OCI-LY3 (cell line): ENCODE measurements at regions not wholly inside any gene's neighbourhood (a gene's known extent, or its start where the extent isn't known, plus 50 kb on each side); places are given as distances from the start of the nearest gene placed in this dataset.

Experiments used
- EZH2phosphoT487 ChIP-seq: fragments of 200-600 bp; shearing (Covaris generic); IDR thresholded peaks from 2 replicates; pipeline ENCODE4 v1.6.1; 2018; ENCODE audit warnings: antibody characterized with exemption, mixed run types, low read depth
- TF ChIP-seq, protein P1 (sequence below): fragments of 200-600, 300-600 bp; sonication (generic); IDR thresholded peaks from 2 replicates; pipeline ENCODE4 v1.5.1; 2014; ENCODE audit warnings: antibody characterized with exemption, low read length, low read depth

DNA sequence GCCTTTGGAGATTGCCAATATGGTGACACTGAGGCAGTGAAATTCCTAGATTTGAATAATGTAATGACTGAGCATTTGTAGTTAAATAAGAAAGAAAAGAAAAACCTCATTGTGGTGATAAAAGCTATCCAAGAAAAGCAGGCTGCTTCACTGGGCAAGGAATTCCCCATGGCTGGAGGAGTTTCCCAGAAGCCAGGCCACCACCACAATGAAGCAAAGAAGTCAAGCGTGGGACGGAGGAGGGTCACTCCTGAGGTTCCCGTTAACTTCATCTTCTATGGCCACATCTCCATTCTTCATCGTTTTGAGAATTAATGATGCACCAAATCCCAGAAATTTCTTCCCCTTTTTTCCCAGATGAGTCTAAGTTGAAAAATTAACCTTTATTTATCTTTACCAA is 185.8 kb upstream of the BCL6 start:
- TF ChIP-seq, protein P1, sequence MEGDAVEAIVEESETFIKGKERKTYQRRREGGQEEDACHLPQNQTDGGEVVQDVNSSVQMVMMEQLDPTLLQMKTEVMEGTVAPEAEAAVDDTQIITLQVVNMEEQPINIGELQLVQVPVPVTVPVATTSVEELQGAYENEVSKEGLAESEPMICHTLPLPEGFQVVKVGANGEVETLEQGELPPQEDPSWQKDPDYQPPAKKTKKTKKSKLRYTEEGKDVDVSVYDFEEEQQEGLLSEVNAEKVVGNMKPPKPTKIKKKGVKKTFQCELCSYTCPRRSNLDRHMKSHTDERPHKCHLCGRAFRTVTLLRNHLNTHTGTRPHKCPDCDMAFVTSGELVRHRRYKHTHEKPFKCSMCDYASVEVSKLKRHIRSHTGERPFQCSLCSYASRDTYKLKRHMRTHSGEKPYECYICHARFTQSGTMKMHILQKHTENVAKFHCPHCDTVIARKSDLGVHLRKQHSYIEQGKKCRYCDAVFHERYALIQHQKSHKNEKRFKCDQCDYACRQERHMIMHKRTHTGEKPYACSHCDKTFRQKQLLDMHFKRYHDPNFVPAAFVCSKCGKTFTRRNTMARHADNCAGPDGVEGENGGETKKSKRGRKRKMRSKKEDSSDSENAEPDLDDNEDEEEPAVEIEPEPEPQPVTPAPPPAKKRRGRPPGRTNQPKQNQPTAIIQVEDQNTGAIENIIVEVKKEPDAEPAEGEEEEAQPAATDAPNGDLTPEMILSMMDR = no peak
- TF ChIP-seq EZH2phosphoT487 = no peak
